T47D (cell line): ENCODE measurements at regions not wholly inside any gene's neighbourhood (a gene's known extent, or its start where the extent isn't known, plus 50 kb on each side); places are given as distances from the start of the nearest gene placed in this dataset.

Experiments used
- DNase-seq, 2 experiments: peaks; one replicate each; pipeline versions ENCODE4 v3.0.0 to v3.0.0-alpha.2; 2011 to 2012; ENCODE audit warnings: low read depth in 1 of 2, low spot score in 1 of 2
- JUND ChIP-seq: IDR thresholded peaks from 2 replicates; pipeline ENCODE4 v1.6.1; 2012; ENCODE audit warnings: low read depth
- in situ Hi-C: cut with HindIII; loops from 2 replicates; pipeline ENCODE4 v1.10.0; 2016; ENCODE audit warnings: low sequenced_read_pairs, low pct_unique_long_range_greater_than_20kb

GRCh38 chr5:43967165-43967564 is 364.2 kb downstream of the NNT start:
- in situ Hi-C loops, result no loop called here
- TF ChIP-seq JUND, result no peak
- no peak for DNase-seq

DNA sequence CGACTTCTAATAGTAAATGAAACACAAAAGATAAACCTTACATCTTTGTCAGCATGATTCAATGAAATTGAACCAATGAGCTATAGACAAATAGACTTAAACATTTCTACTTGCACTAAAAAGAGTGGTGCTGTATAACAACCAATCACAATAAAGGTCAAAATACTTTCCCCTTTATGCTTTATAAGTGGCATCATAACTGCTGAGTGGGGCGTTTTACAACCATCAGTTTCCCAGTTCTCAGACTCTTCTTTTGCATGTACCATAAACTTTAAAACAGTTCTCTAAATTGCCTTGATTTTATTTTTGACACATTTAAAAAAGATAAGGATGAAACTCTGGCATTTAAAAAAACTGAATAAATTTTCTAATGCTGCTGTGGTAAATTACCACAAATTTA is 356.2 kb downstream of the NNT start:
- no peak for DNase-seq
- no peak for TF ChIP-seq JUND

GRCh38 chr5:43947935-43948334 is 345.0 kb downstream of the NNT start:
- in situ Hi-C loops, result no loop called here
- no peak for DNase-seq
- TF ChIP-seq JUND, result no peak

More for the DNA sequence above, 356.2 kb downstream of the NNT start:
- in situ Hi-C loops, result no loop called here

DNA sequence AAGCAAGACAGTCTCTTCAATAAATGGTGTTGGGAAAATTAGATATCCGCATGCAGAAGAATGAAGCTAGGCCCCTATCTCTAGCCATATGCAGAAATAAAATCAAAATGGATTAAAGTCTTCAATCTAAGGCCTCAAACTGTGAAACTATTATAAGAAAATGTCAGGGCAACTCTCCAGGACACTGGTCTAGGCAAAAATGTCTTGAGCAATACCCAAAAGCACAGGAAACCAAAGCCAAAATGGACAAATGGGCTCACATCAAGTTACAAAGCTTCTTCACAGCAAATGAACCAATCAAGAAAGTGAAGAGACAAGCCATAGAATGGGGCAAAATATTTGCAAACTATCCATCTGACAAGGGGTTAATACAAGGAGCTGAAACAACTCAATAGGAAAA is 338.8 kb downstream of the NNT start:
- no peak for DNase-seq
- TF ChIP-seq JUND, result no peak
- in situ Hi-C loops, result no loop called here

GRCh38 chr5:43940562-43940961 is 337.6 kb downstream of the NNT start:
- no peak for TF ChIP-seq JUND
- in situ Hi-C loops, result no loop called here
- no peak for DNase-seq

DNA sequence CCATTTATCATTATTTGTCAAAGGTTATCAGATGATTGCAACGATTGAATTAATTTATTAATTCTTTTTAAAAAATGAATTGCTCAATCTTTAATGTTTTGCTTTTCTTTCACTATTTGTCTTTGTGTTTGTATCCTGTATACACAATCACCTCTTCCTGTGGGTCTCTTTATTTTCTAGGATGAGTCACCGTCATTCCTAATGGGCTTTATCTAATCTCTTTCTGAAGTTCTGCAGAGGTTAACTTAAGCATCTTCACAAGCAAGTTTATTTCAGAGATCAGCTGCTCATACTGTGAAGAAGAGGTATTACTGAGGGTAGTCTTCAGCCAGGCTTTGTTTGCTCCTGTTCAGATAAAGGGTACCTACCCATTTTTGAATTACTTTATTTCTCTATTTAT is 323.9 kb downstream of the NNT start:
- no peak for DNase-seq
- TF ChIP-seq JUND, result no peak
- in situ Hi-C loops, result no loop called here

DNA sequence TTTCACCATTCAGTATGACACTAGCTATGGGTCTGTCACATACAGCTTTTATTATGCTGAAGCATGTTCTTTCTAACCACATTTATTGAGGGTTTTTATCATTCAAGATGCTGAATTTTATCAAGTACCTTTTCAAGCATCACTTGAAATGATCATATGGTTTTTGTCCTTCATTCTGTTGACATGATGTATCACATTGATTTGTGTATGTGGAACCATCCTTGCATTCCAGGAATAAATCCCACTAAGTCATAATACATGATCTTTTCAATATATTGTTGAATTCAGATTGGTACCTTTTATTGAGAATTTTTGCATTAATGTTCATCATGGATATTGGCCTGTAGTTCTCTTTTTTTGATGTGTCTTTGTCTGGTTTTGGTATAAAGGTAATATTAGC is 317.4 kb downstream of the NNT start:
- in situ Hi-C loops, result no loop called here
- DNase-seq, result no peak
- TF ChIP-seq JUND, result no peak

DNA sequence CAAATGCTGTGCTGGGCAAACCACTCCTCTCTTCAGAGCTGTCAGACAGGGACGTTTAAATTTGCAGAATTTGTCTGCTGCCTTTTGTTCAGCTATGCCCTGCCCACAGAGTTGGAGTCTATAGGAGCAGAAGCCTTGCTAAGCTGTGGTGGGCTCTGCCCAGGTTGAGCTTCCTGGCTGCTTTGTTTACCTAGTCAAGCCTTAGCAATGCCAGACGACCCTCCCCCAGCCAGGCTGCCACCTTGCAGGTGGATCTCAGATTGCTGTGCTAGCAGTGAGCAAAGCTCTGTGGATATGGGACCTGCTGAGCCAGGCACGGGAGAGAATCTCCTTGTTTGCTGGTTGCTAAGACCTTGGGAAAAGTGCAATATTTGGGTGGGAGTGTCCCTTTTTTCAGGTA is 314.9 kb downstream of the NNT start:
- no peak for DNase-seq
- in situ Hi-C loops, result no loop called here
- TF ChIP-seq JUND, result no peak

DNA sequence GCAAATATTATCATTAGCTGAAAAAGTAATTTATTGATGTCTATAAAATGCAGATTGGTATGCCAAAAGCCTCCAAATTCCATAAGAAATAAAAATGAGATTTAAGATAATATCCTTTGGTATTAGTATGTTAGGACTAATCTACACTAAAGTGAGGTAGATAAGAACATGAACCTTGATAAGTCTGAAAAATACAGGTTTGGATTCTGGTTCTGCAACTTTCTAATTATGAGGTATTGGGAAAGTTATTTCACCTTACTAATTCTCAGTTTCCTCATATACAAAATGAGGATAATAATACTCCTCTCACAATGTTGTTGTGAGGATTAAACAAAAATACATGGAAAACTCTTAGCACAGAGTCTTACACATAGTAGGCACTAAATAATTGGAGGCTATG is 300.1 kb downstream of the NNT start:
- in situ Hi-C loops, result no loop called here
- DNase-seq, result no peak
- TF ChIP-seq JUND, result no peak

- no peak for DNase-seq
- no peak for TF ChIP-seq JUND
- in situ Hi-C loops, result no loop called here
Measured at GRCh38 chr5:43900974-43901373, 298.0 kb downstream of the NNT start.

DNA sequence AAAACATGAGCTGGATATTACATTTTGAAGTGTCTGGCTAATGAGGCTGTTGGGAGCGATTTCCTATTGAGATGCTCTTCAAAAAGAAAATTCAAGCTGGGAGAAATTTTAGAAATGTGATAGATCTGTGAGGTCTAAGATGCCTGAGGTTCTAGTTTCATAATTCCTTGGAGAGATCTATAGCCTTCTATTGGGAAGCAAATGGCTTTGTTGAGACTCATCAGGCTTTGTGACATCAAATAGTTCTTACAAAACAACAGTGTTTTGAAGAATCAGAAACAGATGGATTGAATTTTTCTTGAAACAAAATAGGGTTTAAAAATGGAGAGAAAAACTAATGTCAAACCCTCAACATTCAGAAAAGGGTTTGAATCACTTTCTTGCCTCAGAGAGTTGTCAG is 292.9 kb downstream of the NNT start:
- no peak for DNase-seq
- in situ Hi-C loops, result no loop called here
- TF ChIP-seq JUND, result no peak

- no peak for DNase-seq
- in situ Hi-C loops, result no loop called here
- TF ChIP-seq JUND, result no peak
Measured at GRCh38 chr5:43893951-43894684, 291.1 kb downstream of the NNT start.

DNA sequence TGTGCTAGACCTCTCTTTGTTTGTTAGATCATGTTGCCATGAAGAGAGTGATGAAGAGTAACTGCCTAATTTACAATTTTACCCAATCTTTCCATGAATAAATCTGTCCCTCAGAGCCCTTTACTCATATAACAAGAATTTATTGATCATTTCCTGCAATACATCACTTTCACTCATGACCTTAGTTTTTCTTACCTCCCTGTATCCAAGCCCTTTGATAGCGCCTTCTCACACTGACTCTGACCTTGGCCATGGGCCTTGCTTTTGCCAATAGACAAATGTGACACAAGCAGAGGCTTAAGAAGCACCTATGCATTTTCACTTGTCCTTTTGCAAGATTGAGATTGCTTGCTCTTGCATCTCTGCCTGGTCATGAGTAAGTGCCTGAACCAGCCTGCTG is 288.1 kb downstream of the NNT start:
- DNase-seq, result no peak
- in situ Hi-C loops, result no loop called here
- no peak for TF ChIP-seq JUND

- in situ Hi-C loops, result no loop called here
Measured at GRCh38 chr5:43889233-43889632, 286.3 kb downstream of the NNT start.

More at GRCh38 chr5:43889233-43889632, 286.3 kb downstream of the NNT start:
- TF ChIP-seq JUND, result no peak
- no peak for DNase-seq
